Activated CD4-positive, alpha-beta T cell treated with anti-CD3 and anti-CD28 coated beads, Interleukin-2, amount 50 U/mL, for 24 hours (primary cell): ENCODE measurements at regions not wholly inside any gene's neighbourhood (a gene's known extent, or its start where the extent isn't known, plus 50 kb on each side); places are given as distances from the start of the nearest gene placed in this dataset.

Experiments
- DNase-seq, 2 donors: peaks; one replicate each; pipeline ENCODE4 v3.0.0-alpha.2; 2020; ENCODE audit warnings: low read depth in 1 of 2, low spot score in 1 of 2

DNA sequence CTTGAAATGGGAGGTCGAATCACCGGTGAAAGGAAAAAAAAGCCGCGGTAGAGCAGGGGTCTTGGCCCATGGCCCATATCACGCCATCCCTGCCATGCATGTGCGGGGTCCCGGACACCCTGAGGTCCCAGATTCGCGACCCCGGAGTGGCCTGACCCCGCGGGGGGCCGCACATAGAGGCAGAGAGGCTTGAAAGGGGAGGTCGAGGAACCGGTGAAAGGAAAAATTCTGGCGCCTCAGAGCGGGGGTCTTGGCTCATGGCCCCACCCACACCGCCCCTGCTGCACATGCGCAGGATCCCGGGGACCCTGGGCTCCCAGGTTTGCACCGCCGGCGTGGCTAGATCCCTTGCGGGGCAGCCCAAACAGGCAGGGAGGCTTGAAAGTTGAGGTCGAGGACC lies 319.8 kb downstream of the ALG10 start:
- no peak for DNase-seq

DNA sequence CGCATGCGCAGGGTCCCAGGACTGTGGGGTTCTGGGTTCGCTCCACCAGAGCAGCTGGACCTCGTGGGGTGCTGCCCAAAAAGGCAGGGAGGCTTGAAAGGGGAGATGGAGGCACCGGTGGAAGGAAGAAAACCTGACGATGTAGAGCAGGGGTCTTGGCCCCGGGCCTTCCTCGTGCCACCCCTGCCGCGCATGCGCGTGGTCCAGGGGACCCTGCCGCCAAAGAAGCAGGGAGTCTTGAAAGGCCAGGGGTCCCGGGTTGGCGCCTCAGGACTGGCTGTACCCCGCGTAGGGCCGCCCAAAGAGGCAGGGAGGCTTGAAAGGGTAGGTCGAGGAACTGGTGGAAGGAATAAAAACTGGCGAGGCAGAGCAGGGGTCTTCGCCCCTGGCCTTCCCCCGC lies 321.0 kb downstream of the ALG10 start:
- no peak for DNase-seq

DNA sequence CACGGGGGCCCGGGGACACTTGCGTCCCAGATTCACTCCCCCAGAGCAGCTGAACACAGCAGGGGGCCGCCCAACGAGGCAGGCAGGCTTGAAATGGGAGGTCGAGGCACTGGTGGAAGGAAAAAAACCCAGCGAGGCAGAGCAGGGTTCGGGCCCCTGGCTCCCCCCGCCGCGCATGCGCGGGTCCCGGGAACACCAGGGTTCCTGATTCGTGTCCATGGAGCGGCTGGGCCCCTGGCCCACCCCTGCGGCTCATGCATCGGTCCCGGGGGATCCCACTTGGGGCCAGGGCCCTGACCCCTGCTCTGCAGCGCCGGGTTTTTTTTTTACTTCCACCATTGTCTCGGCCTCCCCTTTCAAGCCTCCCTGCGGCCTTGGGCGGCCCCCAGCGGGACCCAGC lies 321.5 kb downstream of the ALG10 start:
- DNase-seq, result no peak

DNA sequence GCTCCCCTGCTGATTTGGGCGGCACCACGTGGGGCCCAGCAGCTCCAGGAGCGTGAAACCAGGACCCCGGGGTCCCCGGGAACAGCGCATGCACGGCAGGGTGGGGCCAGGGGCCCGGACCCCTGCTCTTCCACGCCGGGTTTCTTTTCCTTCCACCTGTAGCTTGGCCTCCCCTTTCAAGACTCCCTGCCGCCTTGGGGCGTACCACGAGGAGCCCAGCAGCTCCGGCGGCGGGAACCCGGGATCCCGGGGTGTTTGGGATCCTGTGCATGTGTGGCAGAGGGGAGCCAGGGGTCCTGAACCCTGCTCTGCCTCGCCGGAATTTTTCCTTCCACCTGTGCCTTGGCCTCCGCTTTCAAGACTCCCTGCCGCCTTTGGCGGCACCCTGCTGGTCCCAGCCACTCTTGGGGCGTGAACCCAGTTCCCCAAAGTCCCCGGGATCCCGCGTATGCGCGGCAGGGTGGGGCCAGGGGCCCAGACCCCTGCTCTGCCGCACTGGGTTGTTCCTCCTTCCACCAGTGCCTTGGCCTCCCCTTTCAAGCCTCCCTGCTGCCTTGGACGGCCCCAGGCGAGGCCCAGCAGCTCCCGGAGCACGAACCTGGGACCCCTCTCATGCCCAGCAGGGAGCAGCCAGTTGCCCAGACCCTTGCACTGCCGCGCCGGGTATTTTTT lies 322.7 kb downstream of the ALG10 start:
- no peak for DNase-seq

DNA sequence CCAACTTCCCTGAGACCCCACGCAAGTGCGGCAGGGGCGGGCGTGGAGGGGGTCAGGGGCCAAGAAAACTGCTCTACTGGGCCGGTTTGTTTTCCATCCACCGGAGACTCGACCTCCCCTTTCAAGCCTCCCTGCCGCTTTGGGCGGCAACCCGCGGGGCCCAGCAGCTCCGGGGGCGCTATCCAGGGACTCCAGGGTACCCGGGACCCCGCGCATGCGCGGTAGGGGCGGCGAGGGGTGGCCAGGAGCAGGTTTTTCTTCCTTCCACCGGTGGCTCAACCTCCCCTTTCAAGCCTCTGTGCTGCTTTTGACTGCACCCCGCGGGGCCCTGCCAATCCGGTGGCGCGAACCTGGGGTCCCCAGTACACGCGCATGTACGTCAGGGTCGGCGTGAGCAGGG lies 323.5 kb downstream of the ALG10 start:
- DNase-seq, result no peak

DNA sequence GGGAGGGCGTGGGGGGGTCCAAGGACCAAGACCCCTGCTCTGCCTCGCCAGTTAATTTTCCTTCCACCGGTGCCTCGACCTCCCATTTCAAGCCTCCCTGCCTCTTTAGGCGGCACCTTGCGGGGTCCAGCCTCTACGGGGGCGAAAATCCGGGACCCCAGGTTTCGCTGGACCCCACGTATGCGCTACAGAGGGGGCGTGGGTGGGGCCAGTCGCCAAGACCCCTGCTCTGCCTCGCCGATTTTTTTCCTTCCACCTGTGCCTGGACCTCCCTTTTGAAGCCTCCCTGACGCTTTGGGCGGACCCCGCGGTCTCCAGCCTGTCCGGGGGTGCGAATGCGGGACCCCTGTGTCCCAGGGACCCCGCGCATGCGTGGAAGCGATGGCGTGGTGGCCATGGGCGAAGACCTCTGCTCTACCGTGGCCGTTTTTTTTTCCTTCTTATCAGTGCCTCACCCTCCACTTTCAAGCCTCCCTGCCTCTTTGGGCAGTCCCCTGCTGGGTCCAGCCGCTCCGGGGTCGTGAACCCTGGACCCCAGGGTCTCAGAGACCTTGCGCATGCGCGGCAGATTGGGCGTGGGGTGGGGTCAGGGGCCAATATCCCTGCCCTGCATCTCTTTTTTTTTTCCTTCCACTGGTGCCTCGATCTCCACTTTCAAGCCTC lies 324.2 kb downstream of the ALG10 start:
- no peak for DNase-seq

DNA sequence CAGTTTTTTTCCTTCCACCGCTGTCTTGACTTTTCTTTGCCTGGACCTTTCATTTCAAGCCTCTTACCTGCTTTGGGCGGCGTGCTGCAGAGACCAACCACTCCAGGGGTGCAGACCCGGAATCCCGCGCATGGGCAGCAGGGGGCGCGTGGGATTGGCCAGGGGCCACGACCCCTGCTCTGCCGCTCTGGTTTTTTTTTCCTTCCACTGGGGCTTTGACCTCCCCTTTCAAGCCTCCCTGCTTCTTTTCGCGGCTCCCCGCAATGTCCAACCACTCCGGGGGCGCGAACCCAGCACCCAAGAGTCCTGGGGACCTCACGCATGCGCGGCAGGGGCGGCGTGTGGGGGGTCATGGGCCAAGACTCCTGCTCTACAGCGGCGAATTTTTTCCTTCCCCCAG lies 325.1 kb downstream of the ALG10 start:
- no peak for DNase-seq

DNA sequence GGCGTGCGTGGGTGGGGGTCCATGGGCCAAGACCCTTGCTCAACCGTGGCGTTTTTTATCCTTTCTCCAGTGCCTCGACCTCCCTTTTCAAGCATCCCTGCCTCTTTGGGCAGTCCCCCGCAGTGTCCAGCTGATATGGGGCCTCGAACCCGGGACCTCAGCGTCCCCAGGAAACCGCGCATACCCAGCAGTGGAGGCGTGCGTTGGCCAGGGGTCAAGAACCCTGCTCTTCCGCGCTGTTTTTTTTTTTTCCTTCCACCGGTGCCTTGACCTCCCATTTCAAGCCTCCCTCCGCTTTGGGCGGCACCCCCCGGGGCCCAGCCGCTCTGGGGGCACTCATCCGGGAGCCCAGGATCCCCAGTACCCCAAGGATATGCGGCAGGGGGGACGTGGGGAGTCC lies 325.8 kb downstream of the ALG10 start:
- no peak for DNase-seq

DNA sequence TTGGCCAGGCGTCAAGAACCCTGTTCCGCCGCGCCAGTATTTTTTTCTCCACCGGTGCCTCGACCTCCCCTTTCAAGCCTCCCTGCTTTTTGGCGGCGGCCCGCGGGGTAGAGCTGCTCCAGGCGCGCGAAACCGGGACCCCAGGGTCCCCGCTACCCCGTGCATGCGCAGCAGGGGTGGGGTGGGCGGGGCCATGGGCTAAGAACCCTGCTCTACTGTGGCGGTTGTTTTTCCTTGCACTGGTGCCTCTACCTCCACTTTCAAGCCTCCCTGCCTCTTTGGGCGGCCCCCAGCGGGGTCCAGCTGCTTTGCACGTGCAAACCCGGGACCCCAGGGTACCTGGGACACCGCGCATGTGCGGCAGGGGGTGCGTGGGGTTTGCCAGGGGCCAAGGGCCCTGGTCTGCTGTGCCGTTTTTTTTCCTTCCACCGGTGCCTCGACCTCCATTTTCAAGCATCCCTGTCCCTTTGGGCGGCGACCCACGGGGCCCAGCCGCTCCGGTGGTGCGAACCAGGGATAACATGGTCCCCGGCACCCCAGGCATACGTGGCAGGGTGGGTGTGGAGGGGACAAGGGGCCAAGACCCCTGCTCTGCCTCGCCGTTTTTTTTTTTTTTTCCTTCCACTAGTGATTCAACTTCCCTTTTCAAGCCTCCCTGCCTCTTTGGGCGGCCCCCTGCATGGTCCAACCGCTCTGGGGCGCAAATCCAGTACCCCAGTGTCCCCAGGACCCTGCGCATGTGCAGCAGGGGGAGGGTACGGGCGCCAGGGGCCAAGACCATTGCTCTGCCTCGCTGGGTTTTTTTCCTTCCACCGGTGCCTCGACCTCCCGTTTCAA lies 326.8 kb downstream of the ALG10 start:
- no peak for DNase-seq

DNA sequence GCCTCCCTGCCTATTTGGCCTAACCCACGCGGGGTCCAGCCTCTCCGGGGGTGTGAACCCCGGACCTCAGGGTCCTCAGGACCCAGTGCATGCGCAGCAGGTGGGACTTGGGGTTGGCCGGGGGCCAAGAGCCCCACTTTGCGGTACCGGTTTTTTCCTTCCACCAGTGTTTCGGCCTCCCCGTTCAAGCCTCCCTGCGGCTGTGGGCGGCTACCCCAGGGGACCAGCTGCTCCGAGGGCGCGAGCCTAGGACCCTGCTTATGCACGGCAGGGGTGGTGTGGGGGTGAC lies 327.3 kb downstream of the ALG10 start:
- DNase-seq, result no peak

DNA sequence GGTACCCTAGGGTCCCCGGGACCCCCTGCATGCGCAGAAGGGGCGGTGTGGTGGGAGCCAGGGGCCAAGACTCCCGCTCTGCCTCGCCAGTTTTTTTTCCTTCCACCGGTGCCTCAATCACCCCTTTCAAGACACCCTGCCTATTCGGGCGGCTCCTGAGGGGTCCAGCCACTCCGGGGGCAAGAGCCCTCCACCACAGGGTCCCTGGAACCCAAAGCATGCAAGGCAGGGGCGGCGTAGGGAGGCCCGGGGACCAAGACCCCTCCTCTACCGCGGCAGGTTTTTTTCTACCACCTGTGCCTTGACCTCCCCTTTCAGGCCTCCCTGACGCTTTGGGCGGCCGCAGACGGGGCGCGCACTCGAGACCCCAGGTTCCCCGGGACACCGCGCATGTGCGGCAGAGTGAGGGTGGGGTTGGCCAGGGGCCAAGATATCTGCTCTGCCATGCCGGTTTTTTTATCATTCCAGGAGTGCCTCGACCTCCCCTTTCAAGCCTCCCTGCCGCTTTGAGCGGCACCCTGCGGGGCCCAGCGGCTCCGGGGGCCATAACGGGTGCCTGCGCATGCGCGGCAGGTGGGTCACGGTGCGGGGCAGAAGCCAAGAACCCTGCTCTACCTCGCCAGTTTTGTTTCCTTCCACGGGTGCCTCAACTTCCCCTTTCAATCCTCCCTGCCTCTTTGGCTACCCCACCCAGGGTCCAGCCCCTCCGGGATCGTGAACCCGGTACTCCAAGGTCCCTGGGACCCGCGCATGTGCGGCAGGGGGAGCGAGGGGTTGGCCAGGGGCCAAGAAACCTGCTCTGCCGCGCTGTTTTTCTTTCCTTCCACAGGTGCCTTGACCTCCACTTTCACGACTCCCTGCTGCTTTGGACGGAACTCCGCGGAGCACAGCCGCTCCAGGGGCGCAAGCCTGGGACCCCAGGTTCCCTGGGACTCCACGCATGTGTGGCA lies 328.1 kb downstream of the ALG10 start:
- no peak for DNase-seq

DNA sequence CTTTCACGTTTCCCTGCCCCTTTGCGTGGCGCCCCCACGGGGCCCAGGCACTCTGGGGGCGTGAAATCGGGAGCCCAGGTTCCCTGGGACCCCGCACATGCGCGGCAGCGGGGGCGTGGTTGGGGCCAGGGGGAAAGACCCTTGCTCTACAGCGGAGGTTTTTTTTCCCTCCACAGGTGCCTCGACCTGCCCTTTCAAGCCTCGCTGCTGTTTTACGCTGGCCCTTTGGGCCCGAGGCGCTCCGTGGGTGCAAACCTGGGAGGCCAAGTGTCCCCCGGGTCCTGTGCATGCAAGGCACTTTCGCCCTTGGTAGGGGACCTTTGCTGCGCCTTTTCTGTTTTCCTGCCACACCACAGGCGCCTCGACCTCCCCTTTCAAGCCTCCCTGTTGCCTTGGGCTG lies 329.8 kb downstream of the ALG10 start:
- DNase-seq, result no peak

DNA sequence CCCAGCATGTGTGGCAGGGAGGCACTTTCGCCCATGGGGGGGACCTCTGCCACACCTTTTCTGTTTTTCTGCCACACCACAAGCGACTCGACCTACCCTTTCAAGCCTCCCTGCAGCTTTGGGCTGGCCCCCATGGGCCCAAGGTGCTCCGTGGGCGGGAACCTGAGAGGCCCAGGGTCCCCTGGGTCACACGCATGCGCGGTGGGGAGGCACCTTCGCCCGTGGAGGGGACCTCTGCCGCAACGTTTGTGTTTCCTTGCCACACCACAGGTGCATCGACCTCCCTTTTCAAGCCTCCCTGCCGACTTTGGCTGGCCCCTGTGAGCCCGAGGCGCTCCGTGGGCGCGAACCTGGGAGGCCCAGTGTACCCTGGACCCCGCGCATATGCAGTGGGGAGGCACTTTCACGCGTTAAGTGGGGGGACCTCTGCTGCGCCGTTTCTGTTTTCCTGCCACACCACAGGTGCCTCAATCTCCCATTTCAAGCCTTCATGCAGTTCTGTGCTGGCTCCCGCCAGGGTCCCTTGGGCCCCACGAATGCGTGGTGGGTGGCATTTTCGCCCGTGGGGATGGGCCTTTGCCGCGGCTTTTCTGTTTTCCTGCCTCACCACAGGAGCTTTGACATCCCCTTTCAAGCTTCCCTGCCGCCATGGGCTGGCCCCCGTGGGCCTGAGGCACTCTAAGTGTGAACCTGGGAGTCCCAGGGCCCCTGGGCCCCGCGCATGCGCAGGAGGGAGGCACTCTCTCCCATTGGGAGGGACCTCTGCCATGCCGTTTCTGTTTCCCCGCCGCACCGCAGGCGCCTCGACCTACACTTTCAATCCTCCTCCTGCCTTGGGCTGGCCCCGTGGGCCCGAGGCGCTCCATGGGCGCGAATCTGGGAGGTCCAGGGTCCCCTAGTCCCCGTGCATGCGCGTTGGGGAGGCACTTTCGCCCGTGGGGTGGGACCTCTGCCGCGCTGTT lies 332.2 kb downstream of the ALG10 start:
- DNase-seq, result no peak

DNA sequence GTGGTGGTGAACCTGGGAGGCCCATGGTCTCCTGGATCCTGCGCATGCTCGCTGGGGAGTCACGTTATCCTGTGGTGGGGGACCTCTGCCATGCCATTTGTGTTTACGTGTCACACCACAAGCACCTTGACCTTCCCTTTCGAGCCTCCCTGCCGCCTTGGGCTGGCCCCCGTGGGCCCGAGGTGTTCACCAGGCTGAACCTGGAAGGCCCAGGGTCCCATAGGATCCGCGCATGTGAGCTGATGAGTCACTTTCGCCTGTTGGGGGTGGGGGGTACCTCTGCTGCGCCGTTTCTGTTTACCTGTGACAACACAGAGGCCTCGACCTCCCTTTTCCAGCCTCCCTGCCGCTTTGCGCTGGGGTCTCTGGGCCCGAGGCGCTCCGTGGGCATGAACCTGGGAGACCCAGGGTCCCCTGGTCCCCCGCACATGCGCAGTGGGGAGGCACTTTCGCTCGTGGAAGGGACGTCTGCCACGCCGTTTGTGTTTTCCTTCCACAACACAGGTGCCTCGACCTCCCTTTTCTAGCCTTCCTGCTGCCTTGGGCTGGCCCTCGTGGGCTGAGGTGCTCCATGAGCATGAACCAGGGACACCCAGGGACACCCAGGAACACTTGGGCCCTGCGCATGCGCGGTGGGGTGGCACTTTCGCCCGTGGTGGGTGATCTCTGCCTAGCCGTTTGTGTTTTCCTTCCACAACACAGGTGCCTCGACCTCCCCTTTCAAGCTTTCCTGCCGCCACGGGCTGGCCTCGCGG lies 334.1 kb downstream of the ALG10 start:
- no peak for DNase-seq

DNA sequence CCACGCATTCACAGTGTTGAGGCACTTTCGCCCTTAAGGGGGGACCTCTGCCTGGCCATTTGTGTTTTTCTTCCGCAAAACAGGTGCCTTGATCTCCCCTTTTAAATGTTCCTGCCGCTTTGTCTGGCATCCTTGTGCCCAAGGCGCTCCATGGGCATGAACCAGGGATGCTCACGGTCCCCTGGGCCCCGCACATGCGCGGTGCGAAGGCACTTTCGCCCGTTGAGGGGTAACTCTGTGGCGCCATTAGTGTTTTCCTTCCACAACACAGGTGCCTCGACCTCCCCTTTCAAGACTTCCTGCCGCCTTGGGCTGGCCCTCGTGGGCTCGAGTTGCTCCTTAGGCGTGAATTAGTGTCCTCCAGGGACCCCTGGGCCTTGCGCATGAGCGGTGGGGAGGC lies 335.5 kb downstream of the ALG10 start:
- no peak for DNase-seq

DNA sequence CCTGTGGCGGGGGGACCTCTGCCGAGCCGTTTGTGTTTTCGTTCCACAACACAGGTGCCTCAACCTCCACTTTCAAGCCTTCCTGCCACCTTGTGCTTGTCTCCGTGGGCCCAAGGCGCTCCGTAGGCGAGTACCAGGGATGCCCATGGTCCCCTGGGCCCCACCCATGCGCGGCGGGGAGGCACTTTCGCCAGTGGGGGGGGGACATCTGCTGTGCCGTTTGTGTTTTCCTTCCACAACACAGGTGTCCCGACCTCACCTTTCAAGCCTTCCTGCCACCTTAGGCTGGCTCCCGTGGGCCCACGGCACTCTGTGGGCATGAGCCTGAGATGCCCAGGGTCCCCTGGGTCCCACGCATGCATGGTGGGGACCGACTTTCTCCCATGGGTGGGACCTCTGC lies 335.9 kb downstream of the ALG10 start:
- DNase-seq, result no peak

DNA sequence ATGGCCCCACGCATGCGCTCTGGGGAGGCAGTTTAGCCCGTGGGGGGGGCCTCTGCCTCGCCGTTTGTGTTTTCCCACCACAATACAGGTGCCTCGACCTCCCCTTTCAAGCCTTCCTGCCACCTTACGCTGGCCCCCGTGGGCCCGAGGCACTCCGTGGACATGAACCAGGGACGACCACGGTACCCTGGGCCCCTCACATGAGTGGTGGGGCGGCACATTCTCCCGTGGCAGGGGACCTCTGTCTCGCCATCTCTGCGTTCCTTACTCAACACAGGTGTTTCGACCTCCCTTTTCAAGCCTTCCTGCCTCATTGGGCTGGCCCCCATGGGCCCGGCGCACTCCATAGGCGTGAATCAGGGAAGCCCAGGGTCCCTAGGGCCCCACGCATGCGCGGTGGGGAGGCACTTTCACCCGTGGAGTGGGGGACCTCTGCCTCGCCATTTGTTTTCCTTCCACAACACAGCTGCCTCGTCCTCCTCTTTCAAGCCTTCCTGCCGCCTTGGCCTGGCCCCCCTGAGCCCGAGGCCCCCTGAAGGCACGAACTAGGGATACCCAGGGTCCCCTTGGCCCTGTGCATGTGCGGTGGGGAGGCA lies 339.5 kb downstream of the ALG10 start:
- no peak for DNase-seq

DNA sequence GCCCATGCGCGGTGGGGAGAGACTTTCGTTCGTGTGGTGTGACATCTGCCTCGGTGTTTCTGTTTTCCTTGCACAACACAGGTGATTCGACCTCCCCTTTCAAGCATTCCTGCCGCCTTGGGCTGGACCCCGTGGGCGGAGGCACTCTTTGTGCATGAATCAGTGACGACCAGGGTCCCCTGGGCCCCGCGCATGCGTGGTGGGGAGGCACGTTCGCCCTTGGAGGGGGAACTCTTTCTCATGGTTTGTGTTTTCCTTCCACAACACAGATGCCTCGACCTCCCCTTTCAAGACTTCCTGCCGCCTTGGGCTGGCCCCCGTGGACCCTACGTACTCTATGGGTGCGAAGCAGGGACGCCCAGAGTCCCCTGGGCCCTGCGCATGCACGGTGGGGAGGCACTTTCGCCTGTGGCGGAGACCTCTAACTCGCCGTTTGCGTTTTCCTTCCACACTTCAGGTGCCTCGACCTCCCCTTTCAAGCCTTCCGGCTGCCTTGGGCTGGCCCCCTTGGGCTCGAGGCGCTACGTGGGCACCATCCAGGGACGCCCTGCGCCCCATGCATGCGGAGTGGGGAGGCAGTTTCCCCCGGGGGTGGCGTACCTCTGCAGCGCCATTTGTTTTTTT lies 340.9 kb downstream of the ALG10 start:
- no peak for DNase-seq

DNA sequence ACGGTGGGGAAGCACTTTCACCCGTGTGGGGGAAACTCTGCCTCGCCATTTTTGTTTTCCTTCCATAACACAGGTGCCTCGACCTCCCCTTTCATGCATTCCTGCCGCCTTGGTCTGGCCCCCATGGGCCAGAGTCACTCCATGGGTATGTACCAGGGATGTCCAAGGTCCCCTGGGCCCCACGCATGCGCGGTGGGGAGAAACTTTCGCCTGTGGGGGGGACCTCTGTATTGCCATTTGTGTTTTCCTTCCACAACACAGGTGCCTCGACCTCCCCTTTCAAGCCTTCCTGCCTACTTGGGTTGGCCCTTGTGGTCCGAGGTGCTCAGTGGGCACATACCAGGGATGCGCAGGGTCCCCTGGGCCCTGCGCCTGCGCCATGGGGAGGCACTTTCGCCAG lies 345.8 kb downstream of the ALG10 start:
- no peak for DNase-seq
